ENCODE measurements at regions not wholly inside any gene's neighbourhood (a gene's known extent, or its start where the extent isn't known, plus 50 kb on each side); places are given as distances from the start of the nearest gene placed in this dataset.

DNA sequence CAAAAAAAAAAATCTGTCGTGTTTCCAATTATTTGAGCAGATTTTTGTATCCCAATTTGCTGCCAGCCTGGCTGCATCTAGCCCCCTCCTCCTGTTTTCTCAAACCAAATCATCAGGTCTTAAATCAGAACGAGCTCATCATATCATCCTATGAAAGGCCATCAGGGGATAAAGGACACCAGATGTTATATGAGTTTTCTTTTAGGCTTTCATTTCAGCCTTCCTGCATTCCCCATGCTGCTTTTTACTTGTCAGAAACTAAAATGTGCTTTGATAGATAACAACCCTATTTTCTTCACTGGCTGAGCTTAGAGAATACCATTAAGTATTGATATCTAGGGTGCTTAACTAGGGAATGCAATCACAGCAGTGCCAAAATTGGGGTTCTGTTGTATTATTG, 968.4 kb upstream of the SLC35B3 start:
- Histone ChIP-seq H3K27me3 (ENCODE audit: control insufficient read depth in 2 of 2, insufficient read depth in 2 of 2, low read length in 2 of 2) (peaks cover 0 to 6% of the 10 kb centered on the region in 2 donors), H3K36me3 (replicated peaks in 1 of 2; ENCODE audit: control insufficient read depth in 1 of 2, insufficient read depth in 2 of 2, low read length in 2 of 2) (no peaks in the 10 kb centered on the region), H3K9me3 (replicated peaks in 1 of 2; ENCODE audit: control insufficient read depth in 1 of 2, insufficient read depth in 1 of 2, low read length in 2 of 2) (peaks cover 0 to 4% of the 10 kb centered on the region in 2 donors), H2AFZ (ENCODE audit: insufficient read depth, low read depth, low read length, poor library complexity, severe bottlenecking) (no peak overlapping the region), H3K9ac (ENCODE audit: insufficient read depth, low read length, poor library complexity, severe bottlenecking) (no peak overlapping the region), H3K4me2 (replicated peaks; ENCODE audit: extremely low read depth, low read length, poor library complexity, severe bottlenecking) (no peak overlapping the region), H4K20me1 (ENCODE audit: insufficient read depth, low read length) (no peaks in the 10 kb centered on the region), H3K4me1 (ENCODE audit: control insufficient read depth in 1 of 2, insufficient read depth in 2 of 2, low read length in 2 of 2) (no peaks in the 10 kb centered on the region), H3K4me3 (replicated peaks in 1 of 3; ENCODE audit: low read depth in 2 of 3, low read length in 3 of 3) (no peak overlapping the region), H3K79me2 (ENCODE audit: insufficient read depth, low read length) (no peaks in the 10 kb centered on the region), H3K27ac (ENCODE audit: low read depth in 1 of 2, low read length in 2 of 2) (no peak overlapping the region)
- Mint-ChIP-seq H3K27ac (no peak overlapping the region), H3K4me3 (no peak overlapping the region), H3K4me1 (no peaks in the 10 kb centered on the region), H3K27me3 (ENCODE audit: low read depth in 3 of 3) (peaks cover 0 to 12% (median 9%) of the 10 kb centered on the region in 3 donors), H3K36me3 (no peaks in the 10 kb centered on the region), H3K9me3 (peaks cover 0 to 9% (median 3%) of the 10 kb centered on the region in 7 donors)
- 67% methylated on average over 1 of the region's 2 CpGs for WGBS (ENCODE audit: insufficient coverage)
- DNase-seq, result no peak
- intact Hi-C loops (cut with micrococcal nuclease), result no loop called here
- no peak for TF ChIP-seq CTCF (IDR thresholded peaks at IDR 0.05)

DNA sequence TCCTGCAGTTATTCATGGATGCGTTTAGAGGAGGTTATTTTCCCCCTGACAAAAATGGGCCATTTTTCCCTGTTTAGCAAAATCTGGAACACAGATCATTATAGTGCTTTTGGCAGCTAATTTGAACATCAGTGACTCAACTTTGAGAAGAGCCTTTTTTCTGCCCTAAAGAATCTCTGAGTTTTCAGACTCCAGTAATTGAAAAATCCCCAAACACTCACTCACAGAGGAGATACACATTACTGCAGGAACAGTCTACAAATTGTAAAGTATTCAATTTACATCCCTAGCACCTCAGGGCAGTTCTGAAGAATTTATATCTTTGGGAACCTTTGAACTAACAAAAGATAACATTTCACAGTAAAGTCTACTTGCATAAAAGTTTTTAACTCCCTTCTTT, 966.6 kb upstream of the SLC35B3 start:
- H3K27me3 ChIP-seq (ENCODE audit: control insufficient read depth in 2 of 2, insufficient read depth in 2 of 2, low read length in 2 of 2), result peaks cover 0 to 8% of the 10 kb centered on the region in 2 donors
- no peak for TF ChIP-seq CTCF (IDR thresholded peaks at IDR 0.05)
- no peaks in the 10 kb centered on the region for H3K36me3 ChIP-seq (replicated peaks in 1 of 2; ENCODE audit: control insufficient read depth in 1 of 2, insufficient read depth in 2 of 2, low read length in 2 of 2)
- no peak overlapping the region for H3K4me2 ChIP-seq (replicated peaks; ENCODE audit: extremely low read depth, low read length, poor library complexity, severe bottlenecking)
- H4K20me1 ChIP-seq (ENCODE audit: insufficient read depth, low read length), result no peaks in the 10 kb centered on the region
- Mint-ChIP-seq H3K36me3 (no peaks in the 10 kb centered on the region), H3K27ac (no peak overlapping the region), H3K4me1 (no peaks in the 10 kb centered on the region), H3K9me3 (peaks cover 3 to 19% (median 4%) of the 10 kb centered on the region in 7 donors), H3K27me3 (ENCODE audit: low read depth in 3 of 3) (peaks cover 3 to 19% (median 10%) of the 10 kb centered on the region in 3 donors), H3K4me3 (no peak overlapping the region)
- H3K9me3 ChIP-seq (replicated peaks in 1 of 2; ENCODE audit: control insufficient read depth in 1 of 2, insufficient read depth in 1 of 2, low read length in 2 of 2), result peaks cover 0 to 4% of the 10 kb centered on the region in 2 donors
- H3K27ac ChIP-seq (ENCODE audit: low read depth in 1 of 2, low read length in 2 of 2), result no peak overlapping the region
- H3K9ac ChIP-seq (ENCODE audit: insufficient read depth, low read length, poor library complexity, severe bottlenecking), result no peak overlapping the region
- H3K79me2 ChIP-seq (ENCODE audit: insufficient read depth, low read length), result no peaks in the 10 kb centered on the region
- intact Hi-C loops (cut with micrococcal nuclease), result no loop called here
- no peaks in the 10 kb centered on the region for H3K4me1 ChIP-seq (ENCODE audit: control insufficient read depth in 1 of 2, insufficient read depth in 2 of 2, low read length in 2 of 2)
- H2AFZ ChIP-seq (ENCODE audit: insufficient read depth, low read depth, low read length, poor library complexity, severe bottlenecking), result no peak overlapping the region
- WGBS (ENCODE audit: insufficient coverage), result no CpG with 5 or more reads among the region's 1 CpG
- no peak overlapping the region for H3K4me3 ChIP-seq (replicated peaks in 1 of 3; ENCODE audit: low read depth in 2 of 3, low read length in 3 of 3)
- DNase-seq, result no peak
